MM.1S (cell line): ENCODE measurements at regions not wholly inside any gene's neighbourhood (a gene's known extent, or its start where the extent isn't known, plus 50 kb on each side); places are given as distances from the start of the nearest gene placed in this dataset.

ENCODE experiments used
- CTCF ChIP-seq: fragments of 300-600 bp; sonication (generic); IDR thresholded peaks from 2 replicates; pipeline ENCODE4 v1.5.1; 2016; ENCODE audit warnings: antibody characterized with exemption, low read length, mixed read lengths
- EZH2 ChIP-seq: fragments of 300-600 bp; sonication (generic); optimal IDR thresholded peaks from 2 replicates; pipeline ENCODE3; 2017; ENCODE audit warnings: low read depth, mild to moderate bottlenecking, antibody characterized with exemption, low read length, mixed read lengths

- TF ChIP-seq CTCF (no peak), EZH2 (no peak)
Observed at GRCh38 chr5:93281980-93282772, 298.8 kb downstream of the NR2F1-AS1 start.
